Testis (tissue), 2 donors: ENCODE measurements at regions not wholly inside any gene's neighbourhood (a gene's known extent, or its start where the extent isn't known, plus 50 kb on each side); places are given as distances from the start of the nearest gene placed in this dataset.

Source experiments
- POLR2A ChIP-seq: fragments of 450-650 bp; IDR thresholded peaks from one replicate; pipeline ENCODE4 v1.6.1; 2017; ENCODE audit warnings: antibody characterized with exemption, mild to moderate bottlenecking, moderate library complexity
- TF ChIP-seq, protein P1 (sequence below), 3 experiments: fragments of 450-650 bp in 2 of 3; fragments of 200-600 bp in 1 of 3; sonication (generic) in 1 of 3; IDR thresholded peaks; one replicate each; pipeline ENCODE4 v1.5.1; 2016 to 2019; ENCODE audit warnings: antibody characterized with exemption in 3 of 3, mild to moderate bottlenecking in 2 of 3, moderate library complexity in 1 of 3

DNA sequence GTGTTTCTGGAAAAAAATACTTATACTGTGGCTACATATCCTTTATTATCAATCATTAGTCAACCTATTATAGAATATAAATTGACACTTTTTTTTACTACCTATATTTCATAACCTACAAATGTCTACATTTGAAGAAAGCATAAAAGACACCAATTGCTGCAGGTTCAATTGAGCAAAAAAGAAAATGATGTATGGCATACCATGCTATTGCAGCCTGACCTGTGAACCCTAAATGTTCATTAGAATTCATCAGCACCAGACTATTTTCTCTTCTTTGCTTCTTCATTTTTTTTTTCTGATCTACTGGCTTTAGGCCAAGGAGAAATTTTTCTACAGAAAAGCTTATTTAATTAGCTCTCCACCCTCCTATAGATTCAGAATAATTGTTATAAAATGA lies 1628.2 kb upstream of the IGFBP7 start:
- TF ChIP-seq, protein P1, sequence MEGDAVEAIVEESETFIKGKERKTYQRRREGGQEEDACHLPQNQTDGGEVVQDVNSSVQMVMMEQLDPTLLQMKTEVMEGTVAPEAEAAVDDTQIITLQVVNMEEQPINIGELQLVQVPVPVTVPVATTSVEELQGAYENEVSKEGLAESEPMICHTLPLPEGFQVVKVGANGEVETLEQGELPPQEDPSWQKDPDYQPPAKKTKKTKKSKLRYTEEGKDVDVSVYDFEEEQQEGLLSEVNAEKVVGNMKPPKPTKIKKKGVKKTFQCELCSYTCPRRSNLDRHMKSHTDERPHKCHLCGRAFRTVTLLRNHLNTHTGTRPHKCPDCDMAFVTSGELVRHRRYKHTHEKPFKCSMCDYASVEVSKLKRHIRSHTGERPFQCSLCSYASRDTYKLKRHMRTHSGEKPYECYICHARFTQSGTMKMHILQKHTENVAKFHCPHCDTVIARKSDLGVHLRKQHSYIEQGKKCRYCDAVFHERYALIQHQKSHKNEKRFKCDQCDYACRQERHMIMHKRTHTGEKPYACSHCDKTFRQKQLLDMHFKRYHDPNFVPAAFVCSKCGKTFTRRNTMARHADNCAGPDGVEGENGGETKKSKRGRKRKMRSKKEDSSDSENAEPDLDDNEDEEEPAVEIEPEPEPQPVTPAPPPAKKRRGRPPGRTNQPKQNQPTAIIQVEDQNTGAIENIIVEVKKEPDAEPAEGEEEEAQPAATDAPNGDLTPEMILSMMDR (IDR thresholded peaks at IDR 0.05), result no peak
- no peak for TF ChIP-seq POLR2A
